Endothelial cell of umbilical vein (primary cell): ENCODE measurements at regions not wholly inside any gene's neighbourhood (a gene's known extent, or its start where the extent isn't known, plus 50 kb on each side); places are given as distances from the start of the nearest gene placed in this dataset.

Source experiments
- BruUV-seq: library from RNA; stranded (reverse); fragments of 400-500 nt; replicated peaks from 2 replicates; lab custom pipeline; 2021; lab: Mats Ljungman, UMichigan
- CTCF ChIA-PET: fragments of 300-600, 350-600 bp; sonication (Branson Sonifier 250); formaldehyde crosslinking; loops from one replicate; lab custom pipeline; 2021; ENCODE audit warnings: antibody characterized with exemption, inconsistent platforms; lab: Charles Lee
- POLR2A ChIA-PET: fragments of 300-600, 350-600 bp; sonication (Branson Sonifier 250); formaldehyde crosslinking; loops from one replicate; lab custom pipeline; 2021; ENCODE audit warnings: antibody characterized with exemption, inconsistent platforms; lab: Charles Lee
- DNase-seq: peaks from one replicate; pipeline ENCODE4 v3.0.0-alpha.2; 2011; ENCODE audit warnings: low read depth, low spot score
- FAIRE-seq: peaks from 2 replicates; lab custom pipeline; 2011; peaks lifted over from hg19 to GRCh38; lab: Jason Lieb, UNC
- H2AFZ ChIP-seq: 2 replicates; pipeline ENCODE4 v1.6.0; 2012; ENCODE audit warnings: low read depth, low read length, control low read depth, inconsistent platforms
- H3K27ac ChIP-seq: 2 replicates; pipeline ENCODE4 v1.5.1; 2011; ENCODE audit warnings: low read depth, mild to moderate bottlenecking, control low read depth, low read length, moderate library complexity; ENCODE audit not compliant: insufficient read depth
- H3K27me3 ChIP-seq, 2 experiments: 2 replicates each; pipeline versions ENCODE4 v1.6.0 to v1.6.1; 2011; ENCODE audit warnings: low read length in 2 of 2, mixed read lengths in 1 of 2; ENCODE audit not compliant: control insufficient read depth in 2 of 2, insufficient read depth in 2 of 2
- H3K36me3 ChIP-seq, 2 experiments: 2 replicates in 1 of 2; 3 replicates in 1 of 2; pipeline ENCODE4 v1.5.1; 2011; ENCODE audit warnings: low read length in 2 of 2, mild to moderate bottlenecking in 1 of 2, moderate library complexity in 1 of 2; ENCODE audit not compliant: control insufficient read depth in 2 of 2, insufficient read depth in 2 of 2; ENCODE audit errors: extremely low read depth in 1 of 2
- H3K4me1 ChIP-seq: 3 replicates; pipeline ENCODE4 v1.5.1; 2011; ENCODE audit warnings: mild to moderate bottlenecking, low read length; ENCODE audit not compliant: control insufficient read depth, insufficient read depth; ENCODE audit errors: extremely low read depth
- H3K4me2 ChIP-seq: 2 replicates; pipeline ENCODE4 v1.6.1; 2011; ENCODE audit warnings: low read length, control low read depth, mixed read lengths; ENCODE audit not compliant: insufficient read depth
- H3K4me3 ChIP-seq, 3 experiments: fragments of 200-600 bp in 1 of 3; sonication (generic), shearing (Covaris generic) in 1 of 3; replicated peaks in 1 of 3; 2 replicates each; pipeline ENCODE4 v1.5.1; 2011 to 2016; ENCODE audit warnings: control low read depth in 3 of 3, low read length in 3 of 3, mild to moderate bottlenecking in 2 of 3, inconsistent platforms in 1 of 3, low read depth in 1 of 3, moderate library complexity in 1 of 3; ENCODE audit not compliant: insufficient read depth in 1 of 3
- H3K79me2 ChIP-seq: 2 replicates; pipeline ENCODE4 v1.6.0; 2012; ENCODE audit warnings: low read length, inconsistent platforms; ENCODE audit not compliant: control insufficient read depth, insufficient read depth
- H3K9ac ChIP-seq: replicated peaks from 2 replicates; pipeline ENCODE3; 2011; ENCODE audit warnings: low read length, control low read depth; ENCODE audit not compliant: insufficient read depth; ENCODE audit errors: extremely low read depth
- H3K9me1 ChIP-seq: replicated peaks from 3 replicates; pipeline ENCODE4 v1.6.0; 2011; ENCODE audit warnings: mild to moderate bottlenecking, low read length; ENCODE audit not compliant: control insufficient read depth, insufficient read depth; ENCODE audit errors: extremely low read depth
- H3K9me3 ChIP-seq: replicated peaks from 2 replicates; pipeline ENCODE4 v1.5.1; 2012; ENCODE audit warnings: low read length, inconsistent platforms; ENCODE audit not compliant: control insufficient read depth, insufficient read depth
- H4K20me1 ChIP-seq: replicated peaks from 2 replicates; pipeline ENCODE3; 2011; ENCODE audit warnings: mild to moderate bottlenecking, low read length; ENCODE audit not compliant: control insufficient read depth, insufficient read depth; ENCODE audit errors: extremely low read depth
- EZH2 ChIP-seq: IDR thresholded peaks from 2 replicates; pipeline ENCODE4 v1.6.1; 2012; ENCODE audit warnings: borderline replicate concordance, low read depth, mild to moderate bottlenecking, moderate library complexity, low read length, inconsistent platforms; ENCODE audit not compliant: severe bottlenecking
- FOS ChIP-seq: IDR thresholded peaks from 2 replicates; pipeline ENCODE4 v1.6.1; 2011; ENCODE audit warnings: mild to moderate bottlenecking, low read length, moderate library complexity, borderline replicate concordance; ENCODE audit not compliant: insufficient read depth
- GATA2 ChIP-seq: IDR thresholded peaks from 2 replicates; pipeline ENCODE4 v1.7.0; 2011; ENCODE audit warnings: low read depth, mild to moderate bottlenecking, moderate library complexity, mixed read lengths, low read length; ENCODE audit not compliant: insufficient read length, insufficient read depth
- JUN ChIP-seq: IDR thresholded peaks from 2 replicates; pipeline ENCODE4 v1.6.1; 2011; ENCODE audit warnings: borderline replicate concordance, low read depth; ENCODE audit not compliant: insufficient read length, insufficient read depth
- MYC ChIP-seq: IDR thresholded peaks from one replicate; pipeline ENCODE4 v1.6.1; 2011; ENCODE audit warnings: mild to moderate bottlenecking, low read depth, low read length
- POLR2A ChIP-seq: IDR thresholded peaks from 2 replicates; pipeline ENCODE4 v1.6.1; 2012; ENCODE audit warnings: low read depth, mild to moderate bottlenecking, control low read depth, low read length
- POLR2AphosphoS5 ChIP-seq: IDR thresholded peaks from 2 replicates; pipeline ENCODE4 v1.6.1; 2012; ENCODE audit warnings: low read depth, mild to moderate bottlenecking, control low read depth, low read length, moderate library complexity; ENCODE audit not compliant: insufficient read depth
- dilution Hi-C: fragments of 300-500 bp; cut with MboI; formaldehyde crosslinking; loops from one replicate; pipeline ENCODE4 v1.15.0; 2019; ENCODE audit warnings: low sequenced_read_pairs; ENCODE audit not compliant: extremely low pct_ligation_motif_present
- intact Hi-C: fragments of 100-400 bp; cut with micrococcal nuclease; formaldehyde crosslinking; loops from one replicate; pipeline ENCODE4 v1.10.0; 2022
- TF ChIP-seq, protein P1 (sequence below), 2 donors: IDR thresholded peaks; 1 replicate in 1 of 2; 2 replicates in 1 of 2; pipeline ENCODE4 v1.5.1; 2011; ENCODE audit warnings: low read length in 2 of 2, mild to moderate bottlenecking in 2 of 2, moderate library complexity in 2 of 2, control low read depth in 1 of 2, inconsistent platforms in 1 of 2, low read depth in 1 of 2; ENCODE audit not compliant: insufficient read depth in 1 of 2; ENCODE audit errors: extremely low read depth in 1 of 2
- TF ChIP-seq, protein P2 (sequence below): IDR thresholded peaks from 2 replicates; pipeline ENCODE4 v1.6.1; 2011; ENCODE audit not compliant: insufficient read depth, insufficient read length

DNA sequence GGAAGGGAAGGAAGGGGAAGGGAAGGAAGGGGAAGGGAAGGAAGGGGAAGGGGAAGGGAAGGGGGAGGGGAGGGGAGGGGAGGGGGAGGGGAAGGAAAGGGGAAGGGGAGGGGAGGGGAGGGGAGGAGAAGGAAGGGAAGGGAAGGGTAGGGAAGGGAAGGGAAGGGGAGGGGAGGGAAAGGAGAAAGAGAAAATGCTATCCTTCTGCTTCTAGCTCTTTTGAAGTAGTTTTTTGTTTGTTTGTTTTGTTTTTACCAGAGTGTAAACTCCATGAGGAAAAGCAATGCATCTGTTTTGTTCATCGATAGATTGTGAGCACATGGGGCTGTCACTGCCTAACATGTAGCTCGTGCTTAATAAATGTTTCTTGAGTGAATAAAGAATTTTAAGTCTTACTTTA, 1592.7 kb upstream of the ACVR2A start:
- BruUV-seq = no TSS peak
- dilution Hi-C loops = no loop called here
- CTCF ChIA-PET = no interaction called here

More for the DNA sequence above, 1592.7 kb upstream of the ACVR2A start:
- no peaks in the 10 kb centered on the region for H3K9me1 ChIP-seq
- FAIRE-seq (no peak), DNase-seq (no peak)
- TF ChIP-seq, protein P1, sequence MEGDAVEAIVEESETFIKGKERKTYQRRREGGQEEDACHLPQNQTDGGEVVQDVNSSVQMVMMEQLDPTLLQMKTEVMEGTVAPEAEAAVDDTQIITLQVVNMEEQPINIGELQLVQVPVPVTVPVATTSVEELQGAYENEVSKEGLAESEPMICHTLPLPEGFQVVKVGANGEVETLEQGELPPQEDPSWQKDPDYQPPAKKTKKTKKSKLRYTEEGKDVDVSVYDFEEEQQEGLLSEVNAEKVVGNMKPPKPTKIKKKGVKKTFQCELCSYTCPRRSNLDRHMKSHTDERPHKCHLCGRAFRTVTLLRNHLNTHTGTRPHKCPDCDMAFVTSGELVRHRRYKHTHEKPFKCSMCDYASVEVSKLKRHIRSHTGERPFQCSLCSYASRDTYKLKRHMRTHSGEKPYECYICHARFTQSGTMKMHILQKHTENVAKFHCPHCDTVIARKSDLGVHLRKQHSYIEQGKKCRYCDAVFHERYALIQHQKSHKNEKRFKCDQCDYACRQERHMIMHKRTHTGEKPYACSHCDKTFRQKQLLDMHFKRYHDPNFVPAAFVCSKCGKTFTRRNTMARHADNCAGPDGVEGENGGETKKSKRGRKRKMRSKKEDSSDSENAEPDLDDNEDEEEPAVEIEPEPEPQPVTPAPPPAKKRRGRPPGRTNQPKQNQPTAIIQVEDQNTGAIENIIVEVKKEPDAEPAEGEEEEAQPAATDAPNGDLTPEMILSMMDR (IDR thresholded peaks at IDR 0.05; ENCODE audit: extremely low read depth in 1 of 2, insufficient read depth in 1 of 2, low read depth in 1 of 2, low read length in 2 of 2) = no peak
- TF ChIP-seq POLR2AphosphoS5 = no peak
- TF ChIP-seq MYC = no peak
- TF ChIP-seq FOS = no peak
- TF ChIP-seq POLR2A = no peak
- no peak for TF ChIP-seq EZH2
- TF ChIP-seq JUN = no peak
- TF ChIP-seq GATA2 = no peak
- TF ChIP-seq, protein P2, sequence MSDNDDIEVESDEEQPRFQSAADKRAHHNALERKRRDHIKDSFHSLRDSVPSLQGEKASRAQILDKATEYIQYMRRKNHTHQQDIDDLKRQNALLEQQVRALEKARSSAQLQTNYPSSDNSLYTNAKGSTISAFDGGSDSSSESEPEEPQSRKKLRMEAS = no peak
- POLR2A ChIA-PET = no interaction called here
- H3K4me2 ChIP-seq = no peak overlapping the region
- H3K27me3 ChIP-seq = no peaks in the 10 kb centered on the region
- H3K27ac ChIP-seq = no peak overlapping the region
- H3K9ac ChIP-seq = no peak overlapping the region
- intact Hi-C loops = no loop called here
- H3K4me3 ChIP-seq = no peak overlapping the region
- no peaks in the 10 kb centered on the region for H3K79me2 ChIP-seq
- H4K20me1 ChIP-seq = no peaks in the 10 kb centered on the region
- H3K36me3 ChIP-seq = no peaks in the 10 kb centered on the region
- H2AFZ ChIP-seq = no peak overlapping the region
- H3K4me1 ChIP-seq = no peaks in the 10 kb centered on the region
- H3K9me3 ChIP-seq = no peaks in the 10 kb centered on the region
